ENCODE measurements at regions not wholly inside any gene's neighbourhood (a gene's known extent, or its start where the extent isn't known, plus 50 kb on each side); places are given as distances from the start of the nearest gene placed in this dataset.

DNA sequence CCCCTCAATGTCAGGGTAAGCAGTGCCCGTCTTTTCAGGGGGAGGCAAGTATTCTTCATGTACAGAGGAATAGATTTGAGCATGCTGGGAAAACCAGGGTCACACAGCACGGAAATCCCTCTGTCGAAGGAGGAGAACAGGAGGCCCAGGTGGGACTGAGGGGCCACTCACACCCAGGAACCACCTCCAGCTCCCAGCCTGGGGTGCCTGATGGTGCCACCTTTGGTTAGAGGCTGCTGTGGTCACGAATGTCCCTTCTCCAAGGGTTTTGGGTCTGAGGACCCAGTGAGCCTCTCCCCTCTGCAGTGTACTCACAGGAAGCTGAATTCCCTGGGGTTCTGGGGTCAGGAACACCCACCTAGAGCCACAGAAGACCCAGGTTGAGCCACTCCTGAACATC, 197.3 kb downstream of the ANKRD30B start:
- TF ChIP-seq POLR2A (IDR thresholded peaks at IDR 0.05; ENCODE audit: extremely low read depth, insufficient read length) (no peak), CTCF (IDR thresholded peaks at IDR 0.05; ENCODE audit: low read depth, low read length) (no peak)

All from NB4 (cell line).